HepG2 (cell line): ENCODE measurements at regions not wholly inside any gene's neighbourhood (a gene's known extent, or its start where the extent isn't known, plus 50 kb on each side); places are given as distances from the start of the nearest gene placed in this dataset.

Experiments used
- RAD21 ChIP-seq: fragments of 450-650 bp; formaldehyde crosslinking; IDR thresholded peaks from 2 replicates; pipeline ENCODE4 v1.5.0; 2020; ENCODE audit warnings: mild to moderate bottlenecking
- TF ChIP-seq, protein P1 (sequence below): sonication (generic); formaldehyde crosslinking; IDR thresholded peaks from 2 replicates; pipeline ENCODE4 v1.4.0; 2020; ENCODE audit warnings: missing genetic modification reagents, mild to moderate bottlenecking, borderline replicate concordance

DNA sequence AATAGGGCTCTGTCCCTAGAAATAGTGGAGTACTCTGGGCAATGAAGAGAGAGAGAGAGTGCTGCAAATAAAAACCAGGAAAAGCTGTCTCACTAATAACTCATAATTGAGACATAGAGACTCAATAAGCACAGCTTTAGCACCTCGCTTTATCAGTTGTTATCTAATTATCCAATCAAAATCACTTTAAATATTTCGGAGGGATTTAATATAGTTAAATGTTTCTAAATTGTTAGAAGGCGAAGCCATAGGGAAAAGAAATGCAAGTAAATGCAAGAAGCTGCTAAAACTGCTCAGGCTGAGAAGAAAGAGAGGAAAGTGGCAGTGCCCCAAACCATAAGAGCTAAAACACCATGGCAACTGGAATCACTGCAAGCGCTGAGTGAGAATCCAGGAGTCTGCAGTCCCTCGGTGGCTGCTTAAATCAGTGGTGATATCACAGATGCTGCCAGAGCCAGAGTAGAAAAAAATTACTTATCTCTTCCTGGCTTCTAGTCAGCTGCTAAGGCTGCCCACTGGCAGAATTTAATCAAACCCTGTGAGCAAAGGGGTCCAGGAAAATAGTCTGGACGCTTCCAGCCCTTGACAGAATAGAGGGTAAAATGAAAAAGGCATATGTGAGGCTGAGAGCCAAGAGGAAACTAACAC is 150.4 kb upstream of the CHRM2 start:
- TF ChIP-seq RAD21 (CRISPR knock-in tag) = no peak
- TF ChIP-seq, protein P1, sequence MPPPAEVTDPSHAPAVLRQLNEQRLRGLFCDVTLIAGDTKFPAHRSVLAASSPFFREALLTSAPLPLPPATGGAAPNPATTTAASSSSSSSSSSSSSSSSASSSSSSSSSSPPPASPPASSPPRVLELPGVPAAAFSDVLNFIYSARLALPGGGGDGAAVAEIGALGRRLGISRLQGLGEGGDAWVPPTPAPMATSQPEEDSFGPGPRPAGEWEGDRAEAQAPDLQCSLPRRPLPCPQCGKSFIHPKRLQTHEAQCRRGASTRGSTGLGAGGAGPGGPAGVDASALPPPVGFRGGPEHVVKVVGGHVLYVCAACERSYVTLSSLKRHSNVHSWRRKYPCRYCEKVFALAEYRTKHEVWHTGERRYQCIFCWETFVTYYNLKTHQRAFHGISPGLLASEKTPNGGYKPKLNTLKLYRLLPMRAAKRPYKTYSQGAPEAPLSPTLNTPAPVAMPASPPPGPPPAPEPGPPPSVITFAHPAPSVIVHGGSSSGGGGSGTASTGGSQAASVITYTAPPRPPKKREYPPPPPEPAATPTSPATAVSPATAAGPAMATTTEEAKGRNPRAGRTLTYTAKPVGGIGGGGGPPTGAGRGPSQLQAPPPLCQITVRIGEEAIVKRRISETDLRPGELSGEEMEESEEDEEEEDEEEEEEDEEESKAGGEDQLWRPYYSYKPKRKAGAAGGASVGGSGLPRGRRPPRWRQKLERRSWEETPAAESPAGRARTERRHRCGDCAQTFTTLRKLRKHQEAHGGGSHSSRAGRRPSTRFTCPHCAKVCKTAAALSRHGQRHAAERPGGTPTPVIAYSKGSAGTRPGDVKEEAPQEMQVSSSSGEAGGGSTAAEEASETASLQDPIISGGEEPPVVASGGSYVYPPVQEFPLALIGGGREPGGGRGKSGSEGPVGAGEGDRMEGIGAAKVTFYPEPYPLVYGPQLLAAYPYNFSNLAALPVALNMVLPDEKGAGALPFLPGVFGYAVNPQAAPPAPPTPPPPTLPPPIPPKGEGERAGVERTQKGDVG (CRISPR knock-in tag) = no peak
